Testis (tissue), 2 donors: ENCODE measurements at regions not wholly inside any gene's neighbourhood (a gene's known extent, or its start where the extent isn't known, plus 50 kb on each side); places are given as distances from the start of the nearest gene placed in this dataset.

Experiments
- DNase-seq: peaks from one replicate; pipeline ENCODE4 v3.0.0-alpha.2; 2019
- H3K27ac ChIP-seq, 2 donors: fragments of 200-600 bp; sonication (generic); one replicate each; pipeline ENCODE4 v1.5.1; 2019
- H3K27me3 ChIP-seq: fragments of 200-600 bp; sonication (generic); one replicate; pipeline ENCODE4 v1.5.1; 2019
- H3K36me3 ChIP-seq: fragments of 200-600 bp; sonication (generic); one replicate; pipeline ENCODE4 v1.5.1; 2017; ENCODE audit warnings: low read depth; ENCODE audit errors: missing control alignments
- H3K4me1 ChIP-seq: fragments of 200-600 bp; sonication (generic); one replicate; pipeline ENCODE4 v1.5.1; 2019
- H3K4me3 ChIP-seq, 2 donors: fragments of 200-600 bp; sonication (generic); one replicate each; pipeline ENCODE4 v1.5.1; 2017 to 2019
- H3K9me3 ChIP-seq: fragments of 200-600 bp; sonication (generic); one replicate; pipeline ENCODE4 v1.5.1; 2017
- CTCF ChIP-seq, 3 experiments: fragments of 450-650 bp in 2 of 3; fragments of 200-600 bp in 1 of 3; sonication (generic) in 1 of 3; IDR thresholded peaks; one replicate each; pipeline ENCODE4 v1.5.1; 2016 to 2019; ENCODE audit warnings: antibody characterized with exemption in 3 of 3, mild to moderate bottlenecking in 2 of 3, moderate library complexity in 1 of 3
- POLR2A ChIP-seq: fragments of 450-650 bp; IDR thresholded peaks from one replicate; pipeline ENCODE4 v1.6.1; 2017; ENCODE audit warnings: antibody characterized with exemption, mild to moderate bottlenecking, moderate library complexity
- WGBS, 2 donors: methylation state at CpG; one replicate each; pipeline ENCODE4 v1.1.5; 2018; 5-methylcytosine and 5-hydroxymethylcytosine counted together
- intact Hi-C: fragments of 100-400 bp; cut with DNase I; formaldehyde crosslinking; loops from one replicate; pipeline ENCODE4 v1.15.1; 2023; ENCODE audit warnings: low total_unique reads

- no peak for DNase-seq
- no peaks in the 10 kb centered on the region for H3K9me3 ChIP-seq
- 61 to 86% methylated on average over 4 of the region's 4 CpGs for WGBS, 2 donors
- intact Hi-C loops, result no loop called here
- H3K36me3 ChIP-seq, result no peaks in the 10 kb centered on the region
- H3K27me3 ChIP-seq, result no peaks in the 10 kb centered on the region
- H3K4me1 ChIP-seq, result no peaks in the 10 kb centered on the region
- H3K27ac ChIP-seq, result no peak overlapping the region
- TF ChIP-seq POLR2A (no peak), CTCF (IDR thresholded peaks at IDR 0.05) (no peak)
- H3K4me3 ChIP-seq, result no peak overlapping the region
Measured at GRCh38 chr5:57764479-57765089, 282.0 kb upstream of the ACTBL2 start.

GRCh38 chr5:57761513-57761912 is 278.9 kb upstream of the ACTBL2 start:
- H3K4me3 ChIP-seq, result peak overlapping the region in 1 of 2 donors; percentile 39
- no peak for TF ChIP-seq CTCF (IDR thresholded peaks at IDR 0.05)
- no peak for TF ChIP-seq POLR2A
- no peak overlapping the region for H3K27ac ChIP-seq
- no peaks in the 10 kb centered on the region for H3K9me3 ChIP-seq
- peak; percentile 19 for DNase-seq
- H3K36me3 ChIP-seq, result no peaks in the 10 kb centered on the region
- no peaks in the 10 kb centered on the region for H3K4me1 ChIP-seq
- intact Hi-C loops, result no loop called here
- WGBS, 2 donors, result 69 to 75% methylated on average over 11 of the region's 11 CpGs
- no peaks in the 10 kb centered on the region for H3K27me3 ChIP-seq

GRCh38 chr5:57754616-57755015 is 272.0 kb upstream of the ACTBL2 start:
- Histone ChIP-seq H3K4me1 (no peaks in the 10 kb centered on the region), H3K4me3 (no peak overlapping the region), H3K27me3 (no peaks in the 10 kb centered on the region), H3K27ac (no peak overlapping the region), H3K36me3 (no peaks in the 10 kb centered on the region), H3K9me3 (no peaks in the 10 kb centered on the region)
- DNase-seq, result no peak
- intact Hi-C loops, result no loop called here
- TF ChIP-seq CTCF (IDR thresholded peaks at IDR 0.05) (no peak), POLR2A (no peak)

- no peak for TF ChIP-seq CTCF (IDR thresholded peaks at IDR 0.05)
- no peak for TF ChIP-seq POLR2A
- Histone ChIP-seq H3K9me3 (no peaks in the 10 kb centered on the region), H3K4me1 (no peaks in the 10 kb centered on the region), H3K27me3 (no peaks in the 10 kb centered on the region), H3K36me3 (no peaks in the 10 kb centered on the region), H3K27ac (no peak overlapping the region), H3K4me3 (no peak overlapping the region)
- DNase-seq, result no peak
- WGBS, 2 donors, result 83 to 95% methylated on average over 1 of the region's 1 CpG
- intact Hi-C loops, result no loop called here
Measured at GRCh38 chr5:57753446-57753845, 270.8 kb upstream of the ACTBL2 start.

- Histone ChIP-seq H3K9me3 (no peaks in the 10 kb centered on the region), H3K27me3 (no peaks in the 10 kb centered on the region), H3K4me3 (no peak overlapping the region), H3K4me1 (no peaks in the 10 kb centered on the region), H3K27ac (no peak overlapping the region), H3K36me3 (no peaks in the 10 kb centered on the region)
- TF ChIP-seq CTCF (IDR thresholded peaks at IDR 0.05) (no peak), POLR2A (no peak)
- intact Hi-C loops, result no loop called here
- DNase-seq, result no peak
- 18 to 39% methylated on average over 2 of the region's 2 CpGs for WGBS, 2 donors
Measured at GRCh38 chr5:57751710-57752109, 269.1 kb upstream of the ACTBL2 start.
